GM12865 (cell line): ENCODE measurements at regions not wholly inside any gene's neighbourhood (a gene's known extent, or its start where the extent isn't known, plus 50 kb on each side); places are given as distances from the start of the nearest gene placed in this dataset.

Source experiments
- DNase-seq: peaks from one replicate; pipeline ENCODE4 v3.0.0; 2010; ENCODE audit warnings: low read depth
- H3K4me3 ChIP-seq: 2 replicates; pipeline ENCODE4 v1.5.1; 2011; ENCODE audit warnings: mild to moderate bottlenecking, low read depth, low read length, control low read depth
- CTCF ChIP-seq: IDR thresholded peaks from 2 replicates; pipeline ENCODE4 v1.5.1; 2011; ENCODE audit warnings: low read length, control low read depth, low read depth, inconsistent platforms; ENCODE audit not compliant: insufficient read depth; ENCODE audit errors: missing control alignments

DNA sequence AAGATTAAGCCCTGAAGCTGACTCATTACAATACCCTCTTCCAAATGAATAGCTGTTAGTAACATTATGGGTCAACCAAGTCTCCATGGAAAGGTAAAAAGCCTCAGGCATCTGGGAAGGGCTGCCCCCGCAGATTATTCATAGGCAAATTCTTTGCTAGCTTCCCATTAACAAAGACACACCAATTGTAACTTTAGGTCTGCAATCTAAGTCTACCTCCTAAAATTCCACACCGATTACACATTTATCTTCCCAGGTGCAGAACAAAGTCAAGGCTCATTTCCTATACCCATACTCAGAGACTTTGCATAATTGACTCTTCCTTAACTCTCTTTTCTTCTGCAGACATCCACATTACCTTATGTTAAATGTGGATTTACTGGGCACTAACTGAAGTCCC, 826.3 kb upstream of the MBL2 start:
- TF ChIP-seq CTCF = no peak
- no peak overlapping the region for H3K4me3 ChIP-seq
- DNase-seq = no peak

GRCh38 chr10:53597835-53598251, 825.3 kb upstream of the MBL2 start:
- DNase-seq = no peak
- H3K4me3 ChIP-seq = no peak overlapping the region
- TF ChIP-seq CTCF = no peak

- no peak for TF ChIP-seq CTCF
- no peak for DNase-seq
- H3K4me3 ChIP-seq = no peak overlapping the region
Observed at GRCh38 chr10:53580465-53580864, 807.9 kb upstream of the MBL2 start.

DNA sequence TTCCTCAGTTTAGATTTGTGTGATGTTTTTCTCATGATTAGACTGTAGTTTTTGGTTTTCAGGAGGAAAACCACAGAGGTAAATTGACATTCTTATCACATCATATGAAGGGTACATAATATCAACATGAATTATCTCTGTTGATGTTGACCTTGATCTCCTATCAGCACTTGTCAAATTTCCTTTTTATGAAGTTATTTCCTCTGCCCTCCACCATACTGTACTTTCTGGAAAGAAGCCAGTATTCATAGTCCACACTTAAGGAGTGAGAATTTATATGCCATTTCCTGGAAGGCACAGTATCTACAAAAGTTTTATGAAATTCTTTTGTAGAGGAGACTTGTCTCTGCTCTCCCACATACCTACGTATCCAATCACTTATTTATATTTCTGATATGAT, 807.2 kb upstream of the MBL2 start:
- no peak for DNase-seq
- H3K4me3 ChIP-seq = no peak overlapping the region
- TF ChIP-seq CTCF = no peak

DNA sequence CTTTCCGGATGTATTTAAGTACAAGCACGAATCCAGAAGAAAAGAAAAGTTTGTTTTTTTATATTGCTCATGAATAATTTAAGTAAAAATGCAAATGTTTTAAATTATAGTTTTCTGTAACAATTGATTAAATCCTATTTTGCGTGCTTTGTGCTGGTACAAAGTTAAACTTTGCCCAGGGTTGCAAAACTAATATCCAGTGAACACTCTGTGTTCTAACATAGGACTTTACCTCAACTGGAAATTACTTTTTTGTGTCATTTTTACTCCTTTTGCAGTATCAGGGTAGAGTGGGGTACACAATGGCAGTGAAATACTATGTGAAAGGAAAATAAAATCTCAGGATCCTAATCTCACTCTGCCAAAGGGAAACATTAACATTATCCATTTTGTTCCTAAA, 801.4 kb upstream of the MBL2 start:
- DNase-seq = no peak
- no peak for TF ChIP-seq CTCF
- H3K4me3 ChIP-seq = no peak overlapping the region

DNA sequence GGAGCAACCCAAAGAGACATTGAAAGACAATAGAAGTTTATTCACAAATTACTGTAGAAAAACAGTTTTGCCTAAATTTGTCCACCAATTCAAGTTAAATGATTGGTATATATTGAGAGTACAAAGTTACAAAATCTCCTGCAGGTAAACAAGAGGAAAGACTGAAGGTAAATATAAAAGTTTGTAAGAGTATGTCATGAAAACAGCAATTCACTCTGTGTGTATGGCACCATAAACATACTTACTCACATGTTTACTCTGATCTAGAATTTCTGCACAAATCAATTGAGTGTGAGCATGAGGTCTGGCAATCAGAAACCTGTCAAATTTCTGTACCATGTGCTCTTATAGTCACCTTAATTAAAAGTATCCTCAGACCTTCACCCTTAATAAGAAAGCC, 800.9 kb upstream of the MBL2 start:
- no peak for TF ChIP-seq CTCF
- no peak for DNase-seq
- H3K4me3 ChIP-seq = no peak overlapping the region

GRCh38 chr10:53572799-53573198, 800.2 kb upstream of the MBL2 start:
- no peak for TF ChIP-seq CTCF

More at GRCh38 chr10:53572799-53573198, 800.2 kb upstream of the MBL2 start:
- no peak overlapping the region for H3K4me3 ChIP-seq
- DNase-seq = no peak
